DOHH2 (cell line): ENCODE measurements at regions not wholly inside any gene's neighbourhood (a gene's known extent, or its start where the extent isn't known, plus 50 kb on each side); places are given as distances from the start of the nearest gene placed in this dataset.

Experiments
- H3F3A ChIP-seq: fragments of 200-600 bp; sonication (generic), shearing (Covaris generic); 2 replicates; pipeline ENCODE4 v1.6.0; 2016; ENCODE audit warnings: antibody characterized with exemption, mild to moderate bottlenecking; ENCODE audit not compliant: control insufficient read depth, insufficient read depth
- H3K27ac ChIP-seq: fragments of 200-600 bp; sonication (generic); 2 replicates; pipeline ENCODE4 v1.5.1; 2014; ENCODE audit warnings: low read depth, mild to moderate bottlenecking, low read length, moderate library complexity
- H3K27me3 ChIP-seq: fragments of 200-600 bp; sonication (generic); 2 replicates; pipeline ENCODE4 v1.6.1; 2014; ENCODE audit warnings: mild to moderate bottlenecking, low read length, mixed read lengths; ENCODE audit not compliant: control insufficient read depth
- H3K36me3 ChIP-seq: fragments of 200-600 bp; sonication (generic); 2 replicates; pipeline ENCODE4 v1.6.1; 2014; ENCODE audit warnings: mild to moderate bottlenecking, low read length, moderate library complexity, mixed read lengths; ENCODE audit not compliant: control insufficient read depth
- H3K4me1 ChIP-seq: fragments of 200-600 bp; sonication (generic); 2 replicates; pipeline ENCODE4 v1.6.1; 2014; ENCODE audit warnings: mild to moderate bottlenecking, low read length, mixed read lengths; ENCODE audit not compliant: control insufficient read depth
- H3K4me2 ChIP-seq: fragments of 200-600 bp; sonication (generic); 2 replicates; pipeline ENCODE4 v1.6.0; 2014; ENCODE audit warnings: mild to moderate bottlenecking, low read length, moderate library complexity
- H3K4me3 ChIP-seq: fragments of 200-600 bp; sonication (generic); 2 replicates; pipeline ENCODE4 v1.5.1; 2014; ENCODE audit warnings: mild to moderate bottlenecking, low read length, mixed read lengths
- H3K79me2 ChIP-seq: fragments of 200-600 bp; sonication (generic); 2 replicates; pipeline ENCODE4 v1.6.1; 2014; ENCODE audit warnings: mild to moderate bottlenecking, low read length, mixed read lengths; ENCODE audit not compliant: control insufficient read depth
- H3K9me2 ChIP-seq: fragments of 200-600 bp; sonication (generic); replicated peaks from 2 replicates; pipeline ENCODE4 v1.6.1; 2014; ENCODE audit warnings: mild to moderate bottlenecking, low read length, mixed read lengths; ENCODE audit not compliant: control insufficient read depth
- H3K9me3 ChIP-seq: fragments of 200-600 bp; sonication (generic); 2 replicates; pipeline ENCODE4 v1.6.1; 2014; ENCODE audit warnings: antibody characterized with exemption, low read length, mixed read lengths; ENCODE audit not compliant: control insufficient read depth, insufficient read depth
- H4K20me1 ChIP-seq: fragments of 200-600 bp; sonication (generic); 2 replicates; pipeline ENCODE4 v1.6.0; 2014; ENCODE audit warnings: low read depth, mild to moderate bottlenecking, antibody characterized with exemption, low read length, moderate library complexity; ENCODE audit not compliant: control insufficient read depth, insufficient read depth
- CTCF ChIP-seq: fragments of 200-600 bp; sonication (generic); IDR thresholded peaks from one replicate; pipeline ENCODE4 v1.5.1; 2014; ENCODE audit warnings: antibody characterized with exemption, mild to moderate bottlenecking, low read depth, low read length; ENCODE audit not compliant: poor library complexity, severe bottlenecking
- EZH2phosphoT487 ChIP-seq: fragments of 200-600 bp; sonication (generic); IDR thresholded peaks from 2 replicates; pipeline ENCODE4 v1.6.1; 2017; ENCODE audit warnings: borderline replicate concordance, mild to moderate bottlenecking, antibody characterized with exemption, low read length, moderate library complexity, mixed read lengths

GRCh38 chr3:72547183-72547582 lies 301.1 kb downstream of the SHQ1 start:
- H4K20me1 ChIP-seq: no peaks in the 10 kb centered on the region
- no peaks in the 10 kb centered on the region for H3K36me3 ChIP-seq
- no peaks in the 10 kb centered on the region for H3K9me3 ChIP-seq
- H3K79me2 ChIP-seq: no peaks in the 10 kb centered on the region
- 0 out of 2 replicates have a peak, but pooled peaks cover 3% of the 10 kb centered on the region for H3K27me3 ChIP-seq
- no peaks in the 10 kb centered on the region for H3F3A ChIP-seq
- no peak overlapping the region for H3K4me2 ChIP-seq
- no peak overlapping the region for H3K27ac ChIP-seq
- no peak overlapping the region for H3K4me3 ChIP-seq
- H3K9me2 ChIP-seq: no peaks in the 10 kb centered on the region
- no peaks in the 10 kb centered on the region for H3K4me1 ChIP-seq
- TF ChIP-seq CTCF (no peak), EZH2phosphoT487 (no peak)

- H3K36me3 ChIP-seq: no peaks in the 10 kb centered on the region
- no peaks in the 10 kb centered on the region for H3K79me2 ChIP-seq
- H3K9me3 ChIP-seq: no peaks in the 10 kb centered on the region
- H3K4me1 ChIP-seq: no peaks in the 10 kb centered on the region
- no peak overlapping the region for H3K4me3 ChIP-seq
- no peaks in the 10 kb centered on the region for H3F3A ChIP-seq
- H3K9me2 ChIP-seq: no peaks in the 10 kb centered on the region
- H3K27ac ChIP-seq: no peak overlapping the region
- no peak overlapping the region for H3K4me2 ChIP-seq
- no peaks in the 10 kb centered on the region for H4K20me1 ChIP-seq
- TF ChIP-seq CTCF (no peak), EZH2phosphoT487 (no peak)
- 0 out of 2 replicates have a peak, but pooled peaks cover 3% of the 10 kb centered on the region for H3K27me3 ChIP-seq
These were observed 304.0 kb downstream of the SHQ1 start for GRCh38 chr3:72544239-72544638.

- TF ChIP-seq EZH2phosphoT487 (no peak), CTCF (no peak)
- Histone ChIP-seq H3K4me1 (no peaks in the 10 kb centered on the region), H4K20me1 (no peaks in the 10 kb centered on the region), H3K27me3 (0 out of 2 replicates have a peak, but pooled peaks cover 3% of the 10 kb centered on the region), H3K27ac (no peak overlapping the region), H3K36me3 (no peaks in the 10 kb centered on the region), H3F3A (no peaks in the 10 kb centered on the region), H3K4me3 (no peak overlapping the region), H3K79me2 (no peaks in the 10 kb centered on the region), H3K4me2 (no peak overlapping the region), H3K9me3 (no peaks in the 10 kb centered on the region), H3K9me2 (no peaks in the 10 kb centered on the region)
These were observed 305.0 kb downstream of the SHQ1 start for GRCh38 chr3:72543246-72543645.
